ENCODE measurements at regions not wholly inside any gene's neighbourhood (a gene's known extent, or its start where the extent isn't known, plus 50 kb on each side); places are given as distances from the start of the nearest gene placed in this dataset.
"Not testable (repeated sequence)": the region's sequence is repeated elsewhere in the genome, so short reads cannot be mapped to it uniquely, and the experiment has no call there.

- in situ Hi-C loops (cut with MboI; ENCODE audit: low pct_ligation_motif_present in 1 of 4, low pct_unique_long_range_greater_than_20kb in 1 of 4, low sequenced_read_pairs in 3 of 4) (no loop called here), intact Hi-C loops (cut with DNase I; ENCODE audit: low total_unique reads) (no loop called here)
- no peaks in the 10 kb centered on the region for H3K27me3 ChIP-seq
- DNase-seq, result peak; percentile 13
- TF ChIP-seq CTCF (IDR thresholded peaks at IDR 0.05) (no peak), POLR2AphosphoS5 (IDR thresholded peaks at IDR 0.05) (no peak), POLR2A (IDR thresholded peaks at IDR 0.05) (no peak), EP300 (IDR thresholded peaks at IDR 0.05; ENCODE audit: low read depth) (no peak)
- peaks cover 0 to 17% (median 3%) of the 10 kb centered on the region in 4 donors for H3K4me1 ChIP-seq
- H3K4me3 ChIP-seq, result no peak overlapping the region
- H3K27ac ChIP-seq, result peak overlapping the region in 1 of 4 donors; percentile 29
- 50 to 54% methylated on average over 1 to 4 of the region's 4 CpGs for WGBS, 2 donors (ENCODE audit: low coverage in 1 of 2)
- no peaks in the 10 kb centered on the region for H3K9me3 ChIP-seq
- H3K36me3 ChIP-seq, result no peaks in the 10 kb centered on the region
Measured at GRCh38 chr11:59030037-59030436, 56.1 kb upstream of the GLYATL1B start.

- intact Hi-C loops (cut with DNase I; ENCODE audit: low total_unique reads); in situ Hi-C loops (cut with MboI; ENCODE audit: low pct_ligation_motif_present in 1 of 4, low pct_unique_long_range_greater_than_20kb in 1 of 4, low sequenced_read_pairs in 3 of 4); DNase-seq; H3K27ac ChIP-seq; H3K9me3 ChIP-seq; H3K27me3 ChIP-seq; H3K36me3 ChIP-seq; H3K4me3 ChIP-seq: not testable (repeated sequence)
- peaks cover 0 to 13% (median 3%) of the 10 kb centered on the region in 4 donors for H3K4me1 ChIP-seq
- 29 to 50% methylated on average over 1 of the region's 1 CpG for WGBS, 2 donors (ENCODE audit: low coverage in 1 of 2)
Measured at GRCh38 chr11:59031746-59032145, 54.4 kb upstream of the GLYATL1B start.
